ENCODE measurements at regions not wholly inside any gene's neighbourhood (a gene's known extent, or its start where the extent isn't known, plus 50 kb on each side); places are given as distances from the start of the nearest gene placed in this dataset.

GRCh38 chr12:3350432-3350831 is 140.6 kb upstream of the PRMT8 start:
- peaks cover 5% of the 10 kb centered on the region for H3K4me1 Mint-ChIP-seq
- H3K27me3 Mint-ChIP-seq (ENCODE audit: low read depth) = peaks cover 17% of the 10 kb centered on the region
- H3K9me3 Mint-ChIP-seq = no peaks in the 10 kb centered on the region
- no peak overlapping the region for H3K27ac Mint-ChIP-seq
- no peak overlapping the region for H3K4me3 Mint-ChIP-seq
- TF ChIP-seq CTCF (IDR thresholded peaks at IDR 0.05; ENCODE audit: unreplicated experiment in 3 of 3) = no peak
- H3K36me3 Mint-ChIP-seq (ENCODE audit: low read depth) = no peaks in the 10 kb centered on the region

- peaks cover 17% of the 10 kb centered on the region for H3K27me3 Mint-ChIP-seq (ENCODE audit: low read depth)
- no peak overlapping the region for H3K27ac Mint-ChIP-seq
- H3K36me3 Mint-ChIP-seq (ENCODE audit: low read depth) = no peaks in the 10 kb centered on the region
- no peak for TF ChIP-seq CTCF (IDR thresholded peaks at IDR 0.05; ENCODE audit: unreplicated experiment in 3 of 3)
- peaks cover 5% of the 10 kb centered on the region for H3K4me1 Mint-ChIP-seq
- H3K4me3 Mint-ChIP-seq = no peak overlapping the region
- H3K9me3 Mint-ChIP-seq = no peaks in the 10 kb centered on the region
Measured at GRCh38 chr12:3351731-3352130, 139.3 kb upstream of the PRMT8 start.

GRCh38 chr12:3352230-3352629 is 138.8 kb upstream of the PRMT8 start:
- no peak for TF ChIP-seq CTCF (IDR thresholded peaks at IDR 0.05; ENCODE audit: unreplicated experiment in 3 of 3)
- Mint-ChIP-seq H3K27ac (no peak overlapping the region), H3K27me3 (ENCODE audit: low read depth) (peaks cover 17% of the 10 kb centered on the region), H3K4me1 (peaks cover 5% of the 10 kb centered on the region), H3K9me3 (no peaks in the 10 kb centered on the region), H3K36me3 (ENCODE audit: low read depth) (no peaks in the 10 kb centered on the region), H3K4me3 (no peak overlapping the region)

- Mint-ChIP-seq H3K4me1 (peaks cover 5% of the 10 kb centered on the region), H3K27me3 (ENCODE audit: low read depth) (peaks cover 17% of the 10 kb centered on the region), H3K27ac (no peak overlapping the region), H3K9me3 (no peaks in the 10 kb centered on the region), H3K4me3 (no peak overlapping the region), H3K36me3 (ENCODE audit: low read depth) (no peaks in the 10 kb centered on the region)
- TF ChIP-seq CTCF (IDR thresholded peaks at IDR 0.05; ENCODE audit: unreplicated experiment in 3 of 3) = no peak
Measured at GRCh38 chr12:3353621-3354020, 137.4 kb upstream of the PRMT8 start.

GRCh38 chr12:3354586-3354985 is 136.4 kb upstream of the PRMT8 start:
- no peaks in the 10 kb centered on the region for H3K36me3 Mint-ChIP-seq (ENCODE audit: low read depth)
- H3K27ac Mint-ChIP-seq = no peak overlapping the region
- no peak overlapping the region for H3K4me3 Mint-ChIP-seq
- no peaks in the 10 kb centered on the region for H3K9me3 Mint-ChIP-seq
- peaks cover 3% of the 10 kb centered on the region for H3K4me1 Mint-ChIP-seq
- TF ChIP-seq CTCF (IDR thresholded peaks at IDR 0.05; ENCODE audit: unreplicated experiment in 3 of 3) = no peak
- peaks cover 15% of the 10 kb centered on the region for H3K27me3 Mint-ChIP-seq (ENCODE audit: low read depth)

- no peak overlapping the region for H3K27ac Mint-ChIP-seq
- H3K4me1 Mint-ChIP-seq = no peaks in the 10 kb centered on the region
- peaks cover 8% of the 10 kb centered on the region for H3K27me3 Mint-ChIP-seq (ENCODE audit: low read depth)
- H3K36me3 Mint-ChIP-seq (ENCODE audit: low read depth) = no peaks in the 10 kb centered on the region
- no peaks in the 10 kb centered on the region for H3K9me3 Mint-ChIP-seq
- H3K4me3 Mint-ChIP-seq = no peak overlapping the region
- no peak for TF ChIP-seq CTCF (IDR thresholded peaks at IDR 0.05; ENCODE audit: unreplicated experiment in 3 of 3)
Measured at GRCh38 chr12:3355378-3355900, 135.6 kb upstream of the PRMT8 start.

Data from nephron (organoid).